Left renal pelvis (tissue), 4 donors: ENCODE measurements at regions not wholly inside any gene's neighbourhood (a gene's known extent, or its start where the extent isn't known, plus 50 kb on each side); places are given as distances from the start of the nearest gene placed in this dataset.

Source experiments
- DNase-seq, 4 donors: peaks; one replicate each; pipeline ENCODE4 v3.0.0-alpha.2; 2013; ENCODE audit warnings: low read depth in 4 of 4, low spot score in 3 of 4

- peak in 1 of 4 donors; percentile 29 for DNase-seq
Measured at GRCh38 chr1:183711741-183712361, 58.7 kb upstream of the APOBEC4 start.

- DNase-seq, result no peak
Measured at GRCh38 chr1:183711165-183711682, 58.1 kb upstream of the APOBEC4 start.

GRCh38 chr1:183710734-183711133 lies 57.6 kb upstream of the APOBEC4 start:
- DNase-seq, result no peak

- no peak for DNase-seq
Measured at GRCh38 chr1:183710333-183710732, 57.2 kb upstream of the APOBEC4 start.

GRCh38 chr1:183704131-183704530 lies 51.0 kb upstream of the APOBEC4 start:
- DNase-seq, result no peak
